Upper lobe of left lung (tissue), 4 donors: ENCODE measurements at regions not wholly inside any gene's neighbourhood (a gene's known extent, or its start where the extent isn't known, plus 50 kb on each side); places are given as distances from the start of the nearest gene placed in this dataset.

Source experiments
- POLR2A ChIP-seq, 4 donors: fragments of 450-650 bp; IDR thresholded peaks; one replicate each; pipeline ENCODE4 v1.5.1; 2016 to 2017; ENCODE audit warnings: antibody characterized with exemption in 4 of 4, mild to moderate bottlenecking in 2 of 4
- TF ChIP-seq, protein P1 (sequence below), 6 experiments: fragments of 450-650 bp in 4 of 6; fragments of 200-600 bp in 2 of 6; sonication (generic) in 2 of 6; IDR thresholded peaks; one replicate each; pipeline ENCODE4 v1.5.1; 2016 to 2019; ENCODE audit warnings: antibody characterized with exemption in 6 of 6

DNA sequence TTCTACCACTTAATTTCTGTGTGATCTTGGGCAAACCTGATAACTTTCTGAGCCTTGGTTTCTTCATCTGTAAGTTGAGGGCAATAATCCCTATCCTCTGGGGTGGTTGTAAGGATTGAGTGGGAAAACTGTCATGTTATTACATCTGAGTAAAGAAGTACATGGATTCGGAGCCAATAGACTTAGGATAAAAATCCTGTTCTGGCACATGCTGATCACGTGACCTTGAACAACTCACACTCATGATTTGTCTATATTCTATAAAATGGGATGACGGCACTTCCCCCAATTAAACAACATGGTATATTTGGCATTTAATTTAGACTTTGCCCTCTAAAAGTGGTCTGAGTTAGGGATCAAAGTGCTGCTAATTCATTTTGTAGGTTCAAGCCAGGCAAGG is 315.5 kb downstream of the PLPP3 start:
- TF ChIP-seq, protein P1, sequence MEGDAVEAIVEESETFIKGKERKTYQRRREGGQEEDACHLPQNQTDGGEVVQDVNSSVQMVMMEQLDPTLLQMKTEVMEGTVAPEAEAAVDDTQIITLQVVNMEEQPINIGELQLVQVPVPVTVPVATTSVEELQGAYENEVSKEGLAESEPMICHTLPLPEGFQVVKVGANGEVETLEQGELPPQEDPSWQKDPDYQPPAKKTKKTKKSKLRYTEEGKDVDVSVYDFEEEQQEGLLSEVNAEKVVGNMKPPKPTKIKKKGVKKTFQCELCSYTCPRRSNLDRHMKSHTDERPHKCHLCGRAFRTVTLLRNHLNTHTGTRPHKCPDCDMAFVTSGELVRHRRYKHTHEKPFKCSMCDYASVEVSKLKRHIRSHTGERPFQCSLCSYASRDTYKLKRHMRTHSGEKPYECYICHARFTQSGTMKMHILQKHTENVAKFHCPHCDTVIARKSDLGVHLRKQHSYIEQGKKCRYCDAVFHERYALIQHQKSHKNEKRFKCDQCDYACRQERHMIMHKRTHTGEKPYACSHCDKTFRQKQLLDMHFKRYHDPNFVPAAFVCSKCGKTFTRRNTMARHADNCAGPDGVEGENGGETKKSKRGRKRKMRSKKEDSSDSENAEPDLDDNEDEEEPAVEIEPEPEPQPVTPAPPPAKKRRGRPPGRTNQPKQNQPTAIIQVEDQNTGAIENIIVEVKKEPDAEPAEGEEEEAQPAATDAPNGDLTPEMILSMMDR (IDR thresholded peaks at IDR 0.05) = no peak
- TF ChIP-seq POLR2A (IDR thresholded peaks at IDR 0.05) = no peak
